PC-9 (cell line): ENCODE measurements at regions not wholly inside any gene's neighbourhood (a gene's known extent, or its start where the extent isn't known, plus 50 kb on each side); places are given as distances from the start of the nearest gene placed in this dataset.

ENCODE experiments used
- BruUV-seq: library from RNA; stranded (reverse); fragments of 400-500 nt; replicated peaks from 2 replicates; lab custom pipeline; 2021; lab: Mats Ljungman, UMichigan
- CTCF ChIA-PET: fragments of 300-600 bp; sonication (Branson Sonifier 250); formaldehyde crosslinking; loops from one replicate; lab custom pipeline; 2022; ENCODE audit warnings: antibody characterized with exemption; lab: Charles Lee
- POLR2A ChIA-PET: fragments of 300-600 bp; sonication (Branson Sonifier 250); formaldehyde crosslinking; loops from one replicate; lab custom pipeline; 2022; ENCODE audit warnings: antibody characterized with exemption; ENCODE audit not compliant: unreplicated experiment; lab: Charles Lee
- DNase-seq, 2 experiments: peaks; one replicate each; pipeline versions ENCODE4 v3.0.0 to v3.0.0-alpha.2; 2015 to 2022; ENCODE audit warnings: mixed read lengths in 1 of 2
- H2AFZ ChIP-seq: fragments of 200-600 bp; sonication (generic); 2 replicates; pipeline ENCODE4 v1.8.1; 2017; ENCODE audit warnings: antibody characterized with exemption
- H3F3A ChIP-seq: fragments of 200-600 bp; sonication (generic); 2 replicates; pipeline ENCODE4 v1.8.1; 2017; ENCODE audit warnings: antibody characterized with exemption, mild to moderate bottlenecking, low read depth; ENCODE audit not compliant: insufficient read depth
- H3K27ac ChIP-seq: fragments of 200-600 bp; sonication (generic); 2 replicates; pipeline ENCODE4 v1.6.1; 2016; ENCODE audit warnings: mixed run types
- H3K27me3 ChIP-seq: fragments of 200-600 bp; sonication (generic); 2 replicates; pipeline ENCODE4 v1.6.1; 2016; ENCODE audit warnings: low read depth, mixed run types; ENCODE audit not compliant: insufficient read depth
- H3K36me3 ChIP-seq: fragments of 200-600 bp; sonication (generic); 2 replicates; pipeline ENCODE4 v1.6.1; 2016; ENCODE audit warnings: low read depth, mixed run types
- H3K4me1 ChIP-seq: fragments of 200-600 bp; sonication (generic); replicated peaks from 2 replicates; pipeline ENCODE4 v1.6.1; 2016; ENCODE audit warnings: mixed run types; ENCODE audit not compliant: insufficient read depth
- H3K4me2 ChIP-seq: fragments of 200-600 bp; sonication (generic); 2 replicates; pipeline ENCODE4 v1.6.1; 2017; ENCODE audit warnings: mixed run types
- H3K4me3 ChIP-seq: fragments of 200-600 bp; sonication (generic); 2 replicates; pipeline ENCODE4 v1.6.1; 2016; ENCODE audit warnings: mixed run types
- H3K79me2 ChIP-seq: fragments of 200-600 bp; sonication (generic); 2 replicates; pipeline ENCODE4 v1.6.1; 2017; ENCODE audit warnings: low read depth, mixed run types
- H3K9me2 ChIP-seq: fragments of 200-600 bp; sonication (generic); 2 replicates; pipeline ENCODE4 v1.8.1; 2017; ENCODE audit warnings: mild to moderate bottlenecking; ENCODE audit not compliant: insufficient read depth
- H3K9me3 ChIP-seq: fragments of 200-600 bp; sonication (generic); 2 replicates; pipeline ENCODE4 v1.8.1; 2016; ENCODE audit warnings: low read depth; ENCODE audit not compliant: insufficient read depth
- H4K20me1 ChIP-seq: fragments of 200-600 bp; sonication (generic); 2 replicates; pipeline ENCODE4 v1.8.1; 2017; ENCODE audit not compliant: insufficient read depth
- EZH2 ChIP-seq: fragments of 200-600 bp; sonication (generic); IDR thresholded peaks from 2 replicates; pipeline ENCODE4 v1.8.0; 2017; ENCODE audit warnings: antibody characterized with exemption, low read depth
- intact Hi-C: fragments of 100-400 bp; cut with micrococcal nuclease; formaldehyde crosslinking; loops from one replicate; pipeline ENCODE4 v1.10.0; 2022; ENCODE audit not compliant: unreplicated experiment
- TF ChIP-seq, protein P1 (sequence below): fragments of 200-600 bp; sonication (generic); conservative IDR thresholded peaks from 2 replicates; pipeline ENCODE4 v1.6.1; 2017; ENCODE audit warnings: mixed run types, antibody characterized with exemption, mild to moderate bottlenecking, moderate library complexity

DNA sequence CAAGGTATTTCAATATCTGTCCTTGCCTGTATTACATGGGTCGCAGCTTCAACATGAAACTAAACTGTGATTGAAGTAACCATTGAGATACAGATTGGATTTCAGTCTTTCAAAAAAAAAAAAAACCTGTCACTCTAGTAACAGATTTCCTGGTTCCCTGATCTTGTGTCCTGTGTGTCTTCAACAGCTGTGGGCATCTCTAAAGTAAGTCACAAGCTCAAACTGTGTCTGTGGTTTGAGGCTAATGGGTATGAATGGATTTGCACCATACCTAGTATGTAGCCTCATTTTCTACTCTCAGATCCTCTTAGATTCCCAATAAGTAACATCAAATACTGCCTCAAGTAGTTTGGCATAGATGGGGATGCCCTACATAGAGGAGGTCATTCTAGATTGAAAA, 300.1 kb downstream of the COG6 start:
- no peaks in the 10 kb centered on the region for H3K9me2 ChIP-seq
- no peak for TF ChIP-seq EZH2
- TF ChIP-seq, protein P1, sequence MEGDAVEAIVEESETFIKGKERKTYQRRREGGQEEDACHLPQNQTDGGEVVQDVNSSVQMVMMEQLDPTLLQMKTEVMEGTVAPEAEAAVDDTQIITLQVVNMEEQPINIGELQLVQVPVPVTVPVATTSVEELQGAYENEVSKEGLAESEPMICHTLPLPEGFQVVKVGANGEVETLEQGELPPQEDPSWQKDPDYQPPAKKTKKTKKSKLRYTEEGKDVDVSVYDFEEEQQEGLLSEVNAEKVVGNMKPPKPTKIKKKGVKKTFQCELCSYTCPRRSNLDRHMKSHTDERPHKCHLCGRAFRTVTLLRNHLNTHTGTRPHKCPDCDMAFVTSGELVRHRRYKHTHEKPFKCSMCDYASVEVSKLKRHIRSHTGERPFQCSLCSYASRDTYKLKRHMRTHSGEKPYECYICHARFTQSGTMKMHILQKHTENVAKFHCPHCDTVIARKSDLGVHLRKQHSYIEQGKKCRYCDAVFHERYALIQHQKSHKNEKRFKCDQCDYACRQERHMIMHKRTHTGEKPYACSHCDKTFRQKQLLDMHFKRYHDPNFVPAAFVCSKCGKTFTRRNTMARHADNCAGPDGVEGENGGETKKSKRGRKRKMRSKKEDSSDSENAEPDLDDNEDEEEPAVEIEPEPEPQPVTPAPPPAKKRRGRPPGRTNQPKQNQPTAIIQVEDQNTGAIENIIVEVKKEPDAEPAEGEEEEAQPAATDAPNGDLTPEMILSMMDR, result no peak
- H3K9me3 ChIP-seq, result no peaks in the 10 kb centered on the region
- no peaks in the 10 kb centered on the region for H3F3A ChIP-seq
- no peaks in the 10 kb centered on the region for H3K79me2 ChIP-seq
- no peak overlapping the region for H2AFZ ChIP-seq
- ChIA-PET CTCF (no interaction called here), POLR2A (no interaction called here)
- no TSS peak for BruUV-seq
- no peaks in the 10 kb centered on the region for H3K4me1 ChIP-seq
- no peak for DNase-seq
- no peak overlapping the region for H3K4me3 ChIP-seq
- no peaks in the 10 kb centered on the region for H4K20me1 ChIP-seq
- H3K27ac ChIP-seq, result no peak overlapping the region
- no peaks in the 10 kb centered on the region for H3K27me3 ChIP-seq
- intact Hi-C loops, result no loop called here
- no peak overlapping the region for H3K4me2 ChIP-seq
- no peaks in the 10 kb centered on the region for H3K36me3 ChIP-seq

DNA sequence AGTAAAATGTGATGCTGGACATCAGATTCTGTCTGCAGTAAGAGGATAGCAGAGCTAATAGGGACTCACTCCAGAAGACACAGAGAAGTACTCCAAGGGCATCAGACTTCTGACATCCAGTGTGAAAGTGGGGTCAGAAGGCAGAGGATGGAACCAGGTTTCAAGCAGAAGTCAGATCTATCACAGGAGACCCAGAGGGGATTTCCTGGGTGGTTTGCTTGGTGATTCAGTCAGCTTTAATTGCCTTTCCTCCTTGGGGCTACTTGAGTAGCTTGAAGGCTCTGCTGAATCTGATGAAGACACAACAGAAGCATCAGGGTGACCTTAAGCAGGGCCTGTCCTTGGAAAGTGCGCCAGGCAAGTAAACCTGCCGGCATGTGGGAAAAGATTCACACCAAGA, 300.6 kb downstream of the COG6 start:
- intact Hi-C loops, result no loop called here
- no peaks in the 10 kb centered on the region for H3K79me2 ChIP-seq
- no peaks in the 10 kb centered on the region for H3F3A ChIP-seq
- no peaks in the 10 kb centered on the region for H3K9me2 ChIP-seq
- no peak for TF ChIP-seq EZH2
- TF ChIP-seq, protein P1, result no peak
- no peaks in the 10 kb centered on the region for H3K36me3 ChIP-seq
- no peak overlapping the region for H3K4me3 ChIP-seq
- H3K4me2 ChIP-seq, result no peak overlapping the region
- no peak overlapping the region for H2AFZ ChIP-seq
- no TSS peak for BruUV-seq
- no peaks in the 10 kb centered on the region for H3K9me3 ChIP-seq
- no peaks in the 10 kb centered on the region for H3K27me3 ChIP-seq
- ChIA-PET CTCF (no interaction called here), POLR2A (no interaction called here)
- no peak overlapping the region for H3K27ac ChIP-seq
- no peaks in the 10 kb centered on the region for H4K20me1 ChIP-seq
- DNase-seq, result no peak
- no peaks in the 10 kb centered on the region for H3K4me1 ChIP-seq

DNA sequence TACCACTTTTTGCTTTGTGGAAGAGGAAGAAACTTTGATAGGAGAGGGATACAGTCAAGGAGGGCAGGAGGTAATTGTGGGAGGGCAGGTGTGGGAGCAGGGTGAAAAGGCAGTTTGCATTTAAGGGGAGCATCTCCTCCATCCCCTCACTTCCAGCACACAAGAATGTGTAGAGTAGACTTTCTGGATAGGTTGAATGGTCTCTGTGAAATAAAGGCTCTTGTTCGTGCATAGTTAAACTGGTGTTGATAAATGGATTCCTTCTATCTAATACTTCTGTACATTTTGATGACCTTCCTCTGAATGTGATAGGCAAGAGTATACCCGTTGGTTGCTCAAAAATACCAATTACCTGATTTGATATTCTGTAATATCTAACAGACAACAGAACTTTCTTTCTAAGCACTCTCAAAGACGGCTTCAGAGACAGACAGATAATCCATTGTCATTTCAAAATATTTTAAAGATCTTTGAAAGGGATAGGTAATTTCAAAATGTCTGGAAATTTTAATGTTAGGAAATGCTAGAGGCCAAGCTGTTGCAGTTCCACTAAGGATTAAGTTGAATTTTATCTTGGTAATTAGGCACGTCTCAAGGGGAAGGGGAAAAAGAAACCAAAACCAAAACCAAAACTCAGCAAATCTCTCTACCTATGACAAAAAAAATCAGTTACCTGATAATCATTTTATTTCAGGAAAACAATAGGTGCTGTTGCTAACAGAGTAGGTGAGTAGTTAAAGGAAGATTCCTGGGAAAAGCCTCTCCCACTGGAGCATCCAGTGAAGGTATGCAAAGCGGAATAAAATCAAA, 302.6 kb downstream of the COG6 start:
- H3K27ac ChIP-seq, result no peak overlapping the region
- no peaks in the 10 kb centered on the region for H3F3A ChIP-seq
- H3K4me2 ChIP-seq, result no peak overlapping the region; the same call in 1 of the 2 replicates
- no peaks in the 10 kb centered on the region for H4K20me1 ChIP-seq
- TF ChIP-seq, protein P1, result no peak
- TF ChIP-seq EZH2, result no peak
- H3K27me3 ChIP-seq, result no peaks in the 10 kb centered on the region
- no peaks in the 10 kb centered on the region for H3K36me3 ChIP-seq
- no peak overlapping the region for H2AFZ ChIP-seq
- no peak overlapping the region for H3K4me3 ChIP-seq
- ChIA-PET POLR2A (no interaction called here), CTCF (interaction anchor here (0.6 kb wide), 1 partner anchor 149 kb away, joined by 3 read pairs; no protein-coding TSS in a partner anchor)
- no peaks in the 10 kb centered on the region for H3K79me2 ChIP-seq
- no peaks in the 10 kb centered on the region for H3K9me2 ChIP-seq
- DNase-seq, result no peak
- intact Hi-C loops, result no loop called here
- H3K4me1 ChIP-seq, result no peaks in the 10 kb centered on the region
- no peaks in the 10 kb centered on the region for H3K9me3 ChIP-seq
- BruUV-seq, result no TSS peak
